ENCODE measurements at regions not wholly inside any gene's neighbourhood (a gene's known extent, or its start where the extent isn't known, plus 50 kb on each side); places are given as distances from the start of the nearest gene placed in this dataset.

DNA sequence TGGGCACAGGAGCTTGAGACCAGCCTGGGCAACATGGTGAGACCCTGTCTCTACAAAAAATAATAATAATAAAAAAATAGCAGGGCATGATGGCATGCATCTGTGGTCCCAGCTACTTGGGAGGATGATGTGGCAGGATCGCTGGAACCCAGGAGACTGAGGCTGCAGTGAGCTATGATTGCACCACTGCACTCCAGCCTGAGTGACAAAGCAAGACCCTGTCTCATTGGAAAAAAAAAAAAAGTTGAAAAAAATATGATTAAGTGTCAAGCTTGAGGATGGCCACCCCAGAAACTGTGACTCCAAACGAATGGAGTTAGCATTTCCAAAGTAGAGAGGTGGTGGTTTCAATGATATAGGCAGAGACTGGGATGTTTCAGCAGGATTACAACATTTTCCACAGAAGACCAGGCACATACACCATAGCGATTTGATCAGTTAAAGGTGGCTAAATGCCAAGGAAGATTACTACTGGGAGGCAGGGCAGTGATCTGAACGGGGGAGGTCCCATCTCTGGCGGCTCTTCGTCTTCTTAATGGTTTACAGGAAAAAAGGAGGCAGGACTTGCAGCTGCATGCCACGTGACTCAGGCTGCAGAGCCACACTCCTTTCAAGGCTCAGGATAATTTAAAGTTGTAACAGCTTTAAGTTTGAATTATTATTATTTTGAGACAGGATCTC, 250.6 kb upstream of the GALNT17 start:
- Histone ChIP-seq H3K9me3 (ENCODE audit: insufficient read depth, low read length) (no peaks in the 10 kb centered on the region), H3K4me1 (ENCODE audit: low read length) (no peaks in the 10 kb centered on the region), H3K79me2 (ENCODE audit: low read length) (no peaks in the 10 kb centered on the region), H2AFZ (ENCODE audit: low read depth, low read length) (no peak overlapping the region), H4K20me1 (ENCODE audit: insufficient read depth, low read length) (no peaks in the 10 kb centered on the region), H3K36me3 (replicated peaks; ENCODE audit: low read depth, low read length) (no peaks in the 10 kb centered on the region), H3K4me2 (ENCODE audit: low read length) (no peak overlapping the region), H3K4me3 (ENCODE audit: low read length) (no peak overlapping the region), H3K9ac (ENCODE audit: low read length) (no peak overlapping the region), H3K27ac (ENCODE audit: low read length) (no peak overlapping the region), H3K27me3 (ENCODE audit: low read depth, low read length) (no peaks in the 10 kb centered on the region)
- TF ChIP-seq, protein P1, sequence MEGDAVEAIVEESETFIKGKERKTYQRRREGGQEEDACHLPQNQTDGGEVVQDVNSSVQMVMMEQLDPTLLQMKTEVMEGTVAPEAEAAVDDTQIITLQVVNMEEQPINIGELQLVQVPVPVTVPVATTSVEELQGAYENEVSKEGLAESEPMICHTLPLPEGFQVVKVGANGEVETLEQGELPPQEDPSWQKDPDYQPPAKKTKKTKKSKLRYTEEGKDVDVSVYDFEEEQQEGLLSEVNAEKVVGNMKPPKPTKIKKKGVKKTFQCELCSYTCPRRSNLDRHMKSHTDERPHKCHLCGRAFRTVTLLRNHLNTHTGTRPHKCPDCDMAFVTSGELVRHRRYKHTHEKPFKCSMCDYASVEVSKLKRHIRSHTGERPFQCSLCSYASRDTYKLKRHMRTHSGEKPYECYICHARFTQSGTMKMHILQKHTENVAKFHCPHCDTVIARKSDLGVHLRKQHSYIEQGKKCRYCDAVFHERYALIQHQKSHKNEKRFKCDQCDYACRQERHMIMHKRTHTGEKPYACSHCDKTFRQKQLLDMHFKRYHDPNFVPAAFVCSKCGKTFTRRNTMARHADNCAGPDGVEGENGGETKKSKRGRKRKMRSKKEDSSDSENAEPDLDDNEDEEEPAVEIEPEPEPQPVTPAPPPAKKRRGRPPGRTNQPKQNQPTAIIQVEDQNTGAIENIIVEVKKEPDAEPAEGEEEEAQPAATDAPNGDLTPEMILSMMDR (IDR thresholded peaks at IDR 0.05; ENCODE audit: low read depth, low read length) = no peak
- no peak for TF ChIP-seq EZH2phosphoT487 (IDR thresholded peaks at IDR 0.05; ENCODE audit: low read depth)

DNA sequence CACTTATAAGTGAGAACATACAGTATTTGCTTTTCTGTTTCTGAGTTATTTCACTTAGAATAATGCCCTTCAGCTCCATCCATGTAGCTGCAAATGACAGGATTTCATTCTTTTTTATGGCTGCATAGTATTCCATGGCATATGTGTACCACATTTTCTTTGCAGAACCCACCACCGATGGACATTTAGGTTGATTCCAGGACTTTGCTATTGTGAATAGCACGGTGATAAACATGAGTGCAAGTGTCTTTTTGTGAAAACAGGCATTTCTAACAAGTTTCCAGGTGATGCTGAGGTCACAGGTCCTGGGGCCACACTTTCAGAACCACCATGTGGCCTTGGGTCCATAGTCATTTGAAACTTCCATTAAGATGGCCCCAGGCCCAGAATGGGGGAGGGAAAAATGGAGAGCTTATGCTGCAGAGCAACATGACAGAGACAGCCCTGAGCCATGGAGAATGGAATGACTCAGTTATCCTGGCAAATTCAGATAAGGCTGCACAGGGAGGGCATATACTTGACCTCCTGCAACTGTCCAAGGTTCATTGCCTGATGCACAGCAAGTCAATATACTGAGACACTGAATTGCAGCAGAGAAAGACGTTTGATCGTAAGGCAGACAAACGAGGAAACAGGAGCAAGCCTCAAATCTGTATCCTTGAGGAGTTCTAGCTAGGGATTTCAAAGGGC, 248.0 kb upstream of the GALNT17 start:
- Histone ChIP-seq H4K20me1 (ENCODE audit: insufficient read depth, low read length) (no peaks in the 10 kb centered on the region), H3K27me3 (ENCODE audit: low read depth, low read length) (no peaks in the 10 kb centered on the region), H3K27ac (ENCODE audit: low read length) (no peak overlapping the region), H3K4me2 (ENCODE audit: low read length) (no peak overlapping the region), H3K79me2 (ENCODE audit: low read length) (no peaks in the 10 kb centered on the region), H3K36me3 (replicated peaks; ENCODE audit: low read depth, low read length) (no peaks in the 10 kb centered on the region), H3K9me3 (ENCODE audit: insufficient read depth, low read length) (no peaks in the 10 kb centered on the region), H2AFZ (ENCODE audit: low read depth, low read length) (no peak overlapping the region), H3K4me3 (ENCODE audit: low read length) (no peak overlapping the region), H3K9ac (ENCODE audit: low read length) (no peak overlapping the region), H3K4me1 (ENCODE audit: low read length) (no peaks in the 10 kb centered on the region)
- TF ChIP-seq, protein P1 (IDR thresholded peaks at IDR 0.05; ENCODE audit: low read depth, low read length) = no peak
- no peak for TF ChIP-seq EZH2phosphoT487 (IDR thresholded peaks at IDR 0.05; ENCODE audit: low read depth)

DNA sequence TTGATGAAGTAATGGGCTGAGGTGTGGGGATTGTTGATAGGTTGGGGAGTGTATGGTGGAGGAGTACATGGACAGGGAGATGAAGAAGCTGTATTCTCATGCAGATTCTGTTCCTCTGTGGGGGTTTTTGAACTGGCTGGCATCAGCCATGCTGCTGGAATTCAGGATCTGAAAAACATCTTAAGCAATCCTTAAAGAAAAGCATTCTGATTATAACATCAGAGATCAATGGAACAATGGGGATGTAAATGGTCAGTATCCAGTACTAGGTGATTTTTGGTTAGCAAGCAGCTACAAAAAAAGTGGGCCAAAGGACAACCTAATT, 247.5 kb upstream of the GALNT17 start:
- no peaks in the 10 kb centered on the region for H3K4me1 ChIP-seq (ENCODE audit: low read length)
- H3K4me2 ChIP-seq (ENCODE audit: low read length) = no peak overlapping the region
- H3K36me3 ChIP-seq (replicated peaks; ENCODE audit: low read depth, low read length) = no peaks in the 10 kb centered on the region
- no peak overlapping the region for H3K4me3 ChIP-seq (ENCODE audit: low read length)
- no peaks in the 10 kb centered on the region for H3K27me3 ChIP-seq (ENCODE audit: low read depth, low read length)
- TF ChIP-seq EZH2phosphoT487 (IDR thresholded peaks at IDR 0.05; ENCODE audit: low read depth) = no peak
- TF ChIP-seq, protein P1 (IDR thresholded peaks at IDR 0.05; ENCODE audit: low read depth, low read length) = no peak
- no peak overlapping the region for H3K9ac ChIP-seq (ENCODE audit: low read length)
- H2AFZ ChIP-seq (ENCODE audit: low read depth, low read length) = no peak overlapping the region
- no peaks in the 10 kb centered on the region for H3K9me3 ChIP-seq (ENCODE audit: insufficient read depth, low read length)
- H3K79me2 ChIP-seq (ENCODE audit: low read length) = no peaks in the 10 kb centered on the region
- no peaks in the 10 kb centered on the region for H4K20me1 ChIP-seq (ENCODE audit: insufficient read depth, low read length)
- no peak overlapping the region for H3K27ac ChIP-seq (ENCODE audit: low read length)

DNA sequence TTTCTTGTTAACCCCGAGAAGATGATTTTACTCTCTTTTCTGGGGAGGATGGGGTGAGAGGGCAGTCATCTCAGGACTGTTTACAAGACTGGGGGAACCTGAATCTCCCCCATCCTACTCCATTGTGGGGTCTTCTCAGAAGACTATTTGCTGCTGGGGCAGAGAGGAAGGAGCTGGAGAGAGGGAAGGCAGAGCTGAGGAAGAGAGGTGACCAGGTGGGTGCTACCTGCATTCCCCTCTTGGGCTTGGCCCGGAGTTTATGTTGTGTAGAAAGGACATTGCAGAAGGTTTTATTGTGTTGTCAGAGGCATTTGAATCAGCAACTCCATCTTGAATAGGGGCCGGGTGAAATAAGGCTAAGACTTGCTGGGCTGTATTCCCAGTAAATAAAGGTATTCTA, 247.1 kb upstream of the GALNT17 start:
- H3K9me3 ChIP-seq (ENCODE audit: insufficient read depth, low read length) = no peaks in the 10 kb centered on the region
- H3K27me3 ChIP-seq (ENCODE audit: low read depth, low read length) = no peaks in the 10 kb centered on the region
- no peak overlapping the region for H3K4me3 ChIP-seq (ENCODE audit: low read length)
- H3K9ac ChIP-seq (ENCODE audit: low read length) = no peak overlapping the region
- no peak overlapping the region for H3K27ac ChIP-seq (ENCODE audit: low read length)
- H2AFZ ChIP-seq (ENCODE audit: low read depth, low read length) = no peak overlapping the region
- TF ChIP-seq, protein P1 (IDR thresholded peaks at IDR 0.05; ENCODE audit: low read depth, low read length) = no peak
- TF ChIP-seq EZH2phosphoT487 (IDR thresholded peaks at IDR 0.05; ENCODE audit: low read depth) = no peak
- H4K20me1 ChIP-seq (ENCODE audit: insufficient read depth, low read length) = no peaks in the 10 kb centered on the region
- no peaks in the 10 kb centered on the region for H3K4me1 ChIP-seq (ENCODE audit: low read length)
- H3K4me2 ChIP-seq (ENCODE audit: low read length) = no peak overlapping the region
- H3K79me2 ChIP-seq (ENCODE audit: low read length) = no peaks in the 10 kb centered on the region
- H3K36me3 ChIP-seq (replicated peaks; ENCODE audit: low read depth, low read length) = no peaks in the 10 kb centered on the region
